ENCODE measurements at regions not wholly inside any gene's neighbourhood (a gene's known extent, or its start where the extent isn't known, plus 50 kb on each side); places are given as distances from the start of the nearest gene placed in this dataset.

DNA sequence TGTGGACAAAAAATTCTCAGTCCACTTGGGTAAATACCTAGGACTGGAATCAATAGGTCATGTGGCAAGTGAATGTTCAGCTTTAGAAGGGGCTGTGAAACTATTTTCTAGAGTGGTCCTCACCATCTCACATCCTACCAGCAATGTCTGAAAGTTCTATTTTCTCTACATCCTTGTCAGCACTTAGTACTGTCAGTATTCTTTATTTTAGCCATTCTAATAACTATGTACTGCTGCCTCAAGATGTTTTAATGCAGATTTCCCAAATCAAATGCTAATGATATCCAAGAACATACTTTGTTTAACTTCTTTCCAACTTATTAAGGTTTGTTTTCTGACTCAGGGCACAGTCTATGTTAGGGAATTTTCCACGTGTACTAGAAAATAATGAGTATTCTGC, 317.0 kb downstream of the BRD1 start:
- no peak overlapping the region for H3K4me3 ChIP-seq (ENCODE audit: control extremely low read depth in 1 of 5, extremely low read depth in 1 of 5, insufficient read depth in 1 of 5, low read depth in 2 of 5, low read length in 4 of 5)
- ATAC-seq (ENCODE audit: low read depth) (no peak), DNase-seq (no peak)
- H3K9ac ChIP-seq (ENCODE audit: low read length): no peak overlapping the region
- POLR2A ChIA-PET: no interaction called here
- no peak overlapping the region for H3K4me3 Mint-ChIP-seq
- no peaks in the 10 kb centered on the region for H3K79me2 ChIP-seq (ENCODE audit: control insufficient read depth, insufficient read depth, low read length)
- H3K4me1 ChIP-seq (ENCODE audit: control insufficient read depth in 2 of 2, insufficient read depth in 2 of 2, low read length in 2 of 2): peaks cover 5 to 12% of the 10 kb centered on the region in 2 donors
- H3K9me3 ChIP-seq (ENCODE audit: control extremely low read depth in 1 of 3, control insufficient read depth in 2 of 3, insufficient read depth in 1 of 3, low read length in 2 of 3): peaks cover 11 to 51% (median 29%) of the 10 kb centered on the region in 3 donors
- H3K36me3 ChIP-seq (replicated peaks in 1 of 2; ENCODE audit: control extremely low read depth in 1 of 2, control insufficient read depth in 1 of 2, extremely low read depth in 1 of 2, insufficient read depth in 2 of 2, low read length in 1 of 2): no peaks in the 10 kb centered on the region
- H3K4me2 ChIP-seq (replicated peaks; ENCODE audit: low read depth, low read length, poor library complexity, severe bottlenecking): no peak overlapping the region
- CTCF ChIA-PET: no interaction called here
- intact Hi-C loops (cut with micrococcal nuclease): no loop called here
- peak overlapping the region in 1 of 2 donors; percentile 88 for H3K27ac ChIP-seq (ENCODE audit: low read length in 2 of 2)
- no CpG with 5 or more reads among the region's 1 CpG for WGBS (ENCODE audit: insufficient coverage)
- no peak overlapping the region for H2AFZ ChIP-seq (ENCODE audit: insufficient read depth, low read depth, low read length, poor library complexity, severe bottlenecking)
- H3K27ac Mint-ChIP-seq: peak overlapping the region; percentile 90
- TF ChIP-seq EZH2 (IDR thresholded peaks at IDR 0.05; ENCODE audit: borderline replicate concordance, insufficient read depth, low read depth, low read length, poor library complexity, severe bottlenecking): no peak
- TF ChIP-seq, protein P1, sequence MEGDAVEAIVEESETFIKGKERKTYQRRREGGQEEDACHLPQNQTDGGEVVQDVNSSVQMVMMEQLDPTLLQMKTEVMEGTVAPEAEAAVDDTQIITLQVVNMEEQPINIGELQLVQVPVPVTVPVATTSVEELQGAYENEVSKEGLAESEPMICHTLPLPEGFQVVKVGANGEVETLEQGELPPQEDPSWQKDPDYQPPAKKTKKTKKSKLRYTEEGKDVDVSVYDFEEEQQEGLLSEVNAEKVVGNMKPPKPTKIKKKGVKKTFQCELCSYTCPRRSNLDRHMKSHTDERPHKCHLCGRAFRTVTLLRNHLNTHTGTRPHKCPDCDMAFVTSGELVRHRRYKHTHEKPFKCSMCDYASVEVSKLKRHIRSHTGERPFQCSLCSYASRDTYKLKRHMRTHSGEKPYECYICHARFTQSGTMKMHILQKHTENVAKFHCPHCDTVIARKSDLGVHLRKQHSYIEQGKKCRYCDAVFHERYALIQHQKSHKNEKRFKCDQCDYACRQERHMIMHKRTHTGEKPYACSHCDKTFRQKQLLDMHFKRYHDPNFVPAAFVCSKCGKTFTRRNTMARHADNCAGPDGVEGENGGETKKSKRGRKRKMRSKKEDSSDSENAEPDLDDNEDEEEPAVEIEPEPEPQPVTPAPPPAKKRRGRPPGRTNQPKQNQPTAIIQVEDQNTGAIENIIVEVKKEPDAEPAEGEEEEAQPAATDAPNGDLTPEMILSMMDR (IDR thresholded peaks at IDR 0.05): no peak
- H3K9me3 Mint-ChIP-seq (ENCODE audit: insufficient read depth): peaks cover 16% of the 10 kb centered on the region
- H3K27me3 ChIP-seq (replicated peaks in 1 of 4; ENCODE audit: control extremely low read depth in 1 of 4, control insufficient read depth in 3 of 4, insufficient read depth in 4 of 4, low read length in 3 of 4): no peaks in the 10 kb centered on the region
- peaks cover 10% of the 10 kb centered on the region for H3K4me1 Mint-ChIP-seq
- H3K27me3 Mint-ChIP-seq: no peaks in the 10 kb centered on the region
- no peaks in the 10 kb centered on the region for H4K20me1 ChIP-seq (ENCODE audit: control insufficient read depth, insufficient read depth, low read length, poor library complexity, severe bottlenecking)

DNA sequence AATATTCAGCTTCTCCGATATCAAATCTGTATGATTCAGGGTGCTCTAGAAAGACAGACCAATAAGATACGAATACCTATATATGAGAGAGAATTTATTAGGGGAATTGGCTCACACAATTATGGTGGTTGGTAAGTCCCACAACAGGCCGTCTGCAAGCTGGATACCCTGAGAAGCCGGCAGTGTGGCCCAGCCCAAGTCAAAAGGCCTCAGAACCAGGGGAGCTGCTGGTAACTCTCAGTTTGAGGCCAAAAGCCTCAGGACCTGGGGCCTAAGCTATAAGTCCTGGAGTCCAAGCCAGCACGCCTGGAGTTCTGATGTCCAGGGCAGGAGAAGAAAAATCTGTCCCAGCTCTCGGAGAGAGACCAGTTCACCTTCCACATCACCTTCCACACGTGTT, 318.7 kb downstream of the BRD1 start:
- Mint-ChIP-seq H3K4me3 (no peak overlapping the region), H3K4me1 (peaks cover 6% of the 10 kb centered on the region), H3K27ac (no peak overlapping the region), H3K27me3 (no peaks in the 10 kb centered on the region), H3K9me3 (ENCODE audit: insufficient read depth) (peaks cover 16% of the 10 kb centered on the region)
- Histone ChIP-seq H3K27ac (ENCODE audit: low read length in 2 of 2) (no peak overlapping the region), H3K4me1 (ENCODE audit: control insufficient read depth in 2 of 2, insufficient read depth in 2 of 2, low read length in 2 of 2) (peaks cover 5 to 12% of the 10 kb centered on the region in 2 donors), H3K9ac (ENCODE audit: low read length) (no peak overlapping the region), H3K79me2 (ENCODE audit: control insufficient read depth, insufficient read depth, low read length) (no peaks in the 10 kb centered on the region), H3K9me3 (ENCODE audit: control extremely low read depth in 1 of 3, control insufficient read depth in 2 of 3, insufficient read depth in 1 of 3, low read length in 2 of 3) (peaks cover 11 to 39% (median 31%) of the 10 kb centered on the region in 3 donors), H2AFZ (ENCODE audit: insufficient read depth, low read depth, low read length, poor library complexity, severe bottlenecking) (no peak overlapping the region), H4K20me1 (ENCODE audit: control insufficient read depth, insufficient read depth, low read length, poor library complexity, severe bottlenecking) (no peaks in the 10 kb centered on the region), H3K4me2 (replicated peaks; ENCODE audit: low read depth, low read length, poor library complexity, severe bottlenecking) (no peak overlapping the region), H3K36me3 (replicated peaks in 1 of 2; ENCODE audit: control extremely low read depth in 1 of 2, control insufficient read depth in 1 of 2, extremely low read depth in 1 of 2, insufficient read depth in 2 of 2, low read length in 1 of 2) (no peaks in the 10 kb centered on the region), H3K4me3 (ENCODE audit: control extremely low read depth in 1 of 5, extremely low read depth in 1 of 5, insufficient read depth in 1 of 5, low read depth in 2 of 5, low read length in 4 of 5) (no peak overlapping the region), H3K27me3 (replicated peaks in 1 of 4; ENCODE audit: control extremely low read depth in 1 of 4, control insufficient read depth in 3 of 4, insufficient read depth in 4 of 4, low read length in 3 of 4) (no peaks in the 10 kb centered on the region)
- TF ChIP-seq, protein P1 (IDR thresholded peaks at IDR 0.05): no peak
- no peak for TF ChIP-seq EZH2 (IDR thresholded peaks at IDR 0.05; ENCODE audit: borderline replicate concordance, insufficient read depth, low read depth, low read length, poor library complexity, severe bottlenecking)
- DNase-seq: no peak
- WGBS (ENCODE audit: insufficient coverage): 93% methylated on average over 6 of the region's 7 CpGs
- POLR2A ChIA-PET: no interaction called here
- CTCF ChIA-PET: no interaction called here
- ATAC-seq (ENCODE audit: low read depth): no peak
- intact Hi-C loops (cut with micrococcal nuclease): no loop called here
